Stimulated activated CD4-positive, alpha-beta T cell treated with anti-CD3 and anti-CD28 coated beads, Interleukin-4, amount 100 ng/mL, for 24 hours (primary cell): ENCODE measurements at regions not wholly inside any gene's neighbourhood (a gene's known extent, or its start where the extent isn't known, plus 50 kb on each side); places are given as distances from the start of the nearest gene placed in this dataset.
"Not testable (repeated sequence)": the region's sequence is repeated elsewhere in the genome, so short reads cannot be mapped to it uniquely, and the experiment has no call there.

Source experiments
- DNase-seq: peaks from one replicate; pipeline ENCODE4 v3.0.0-alpha.2; 2020

GRCh38 chr10:46810222-46810621 is 101.0 kb upstream of the PTPN20 start:
- not testable (repeated sequence) for DNase-seq

DNA sequence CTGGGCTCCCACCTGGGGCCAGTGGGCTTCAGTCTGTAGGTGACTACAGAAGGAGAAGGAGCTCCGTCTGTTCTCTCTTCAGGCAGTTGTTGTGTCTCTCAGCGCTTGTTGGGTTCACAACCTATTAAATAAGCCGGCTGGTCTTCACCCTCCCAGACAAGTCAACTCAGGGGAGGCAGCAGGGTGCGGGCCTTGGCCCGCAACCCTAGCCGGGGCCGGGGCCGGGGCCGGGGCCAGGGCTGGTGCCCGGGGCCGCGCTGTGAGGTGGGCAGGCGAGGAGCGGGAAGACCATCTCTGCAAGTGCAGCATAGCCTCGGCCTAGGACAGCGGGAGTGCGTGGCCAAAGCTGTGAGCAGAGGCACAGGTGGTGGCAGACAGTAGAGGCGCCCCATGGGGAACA is 95.1 kb upstream of the PTPN20 start:
- not testable (repeated sequence) for DNase-seq

GRCh38 chr10:46840393-46841050 is 70.7 kb upstream of the PTPN20 start:
- not testable (repeated sequence) for DNase-seq

- not testable (repeated sequence) for DNase-seq
Observed at GRCh38 chr10:46841051-46841593, 70.1 kb upstream of the PTPN20 start.

GRCh38 chr10:46845194-46845593 is 66.0 kb upstream of the PTPN20 start:
- DNase-seq, result not testable (repeated sequence)

DNA sequence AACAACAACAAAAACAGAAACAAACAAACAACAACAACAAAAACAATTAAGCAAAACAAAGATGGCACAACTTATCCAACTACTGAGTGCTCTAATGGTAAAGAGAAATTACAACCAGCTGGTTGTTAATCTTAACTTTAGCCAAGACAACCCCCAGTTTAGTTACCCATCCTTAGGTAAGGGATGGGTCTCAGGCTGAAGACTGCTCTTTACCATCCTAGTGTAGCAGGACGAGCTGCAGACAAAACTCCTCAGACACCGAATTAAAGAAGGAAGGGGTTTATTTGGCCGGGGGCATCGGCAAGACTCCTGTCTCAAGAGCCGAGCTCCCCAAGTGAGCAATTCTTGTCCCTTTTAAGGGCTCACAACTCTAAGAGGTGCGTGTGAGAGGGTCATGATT is 65.6 kb upstream of the PTPN20 start:
- DNase-seq, result not testable (repeated sequence)

- not testable (repeated sequence) for DNase-seq
Observed at GRCh38 chr10:46860753-46861152, 50.5 kb upstream of the PTPN20 start.
